Fibroblast of lung (primary cell): ENCODE measurements at regions not wholly inside any gene's neighbourhood (a gene's known extent, or its start where the extent isn't known, plus 50 kb on each side); places are given as distances from the start of the nearest gene placed in this dataset.

Experiments
- CTCF ChIP-seq, 2 donors: IDR thresholded peaks in 1 of 2; conservative IDR thresholded peaks in 1 of 2; 1 replicate in 1 of 2; 2 replicates in 1 of 2; pipeline ENCODE4 v1.5.1; 2011 to 2012; ENCODE audit warnings: low read length in 2 of 2, control low read depth in 1 of 2, inconsistent platforms in 1 of 2, low read depth in 1 of 2, mild to moderate bottlenecking in 1 of 2
- EZH2 ChIP-seq: IDR thresholded peaks from 2 replicates; pipeline ENCODE4 v1.5.1; 2012; ENCODE audit warnings: low read length, control low read depth, mild to moderate bottlenecking; ENCODE audit errors: missing control alignments

DNA sequence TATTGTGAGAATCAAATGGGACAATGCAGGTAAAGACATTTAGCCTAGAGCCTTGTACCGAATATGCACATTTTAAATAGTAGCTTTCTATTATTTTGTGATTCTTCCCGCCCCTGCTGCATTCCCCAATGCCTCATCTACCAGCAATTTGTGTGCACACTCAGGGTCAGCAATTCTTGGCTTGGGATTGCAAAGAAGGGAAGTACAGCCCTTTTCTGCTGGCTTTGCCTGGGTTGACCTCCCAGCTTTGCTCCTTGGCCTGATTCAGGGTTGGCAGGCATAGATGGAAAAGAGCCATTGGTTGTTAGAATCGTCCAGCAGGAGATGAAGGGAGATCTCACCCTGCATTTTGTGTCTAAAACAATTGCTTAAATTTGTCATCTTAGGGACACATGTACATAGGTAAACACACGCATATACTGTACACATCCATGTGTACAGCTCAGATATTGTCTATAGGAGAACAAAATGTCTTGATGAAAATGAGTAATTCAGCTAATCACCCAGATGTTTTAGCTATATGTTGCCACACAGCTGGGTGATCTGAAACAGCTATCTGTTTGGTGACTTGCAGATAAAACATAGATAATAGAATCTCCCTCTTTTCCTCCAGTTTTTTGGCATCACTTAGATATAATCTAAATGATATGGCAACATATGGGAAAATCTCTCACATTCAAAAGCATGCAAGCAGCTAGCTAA lies 340.9 kb upstream of the TBL1XR1 start:
- TF ChIP-seq CTCF (conservative IDR thresholded peaks at IDR 0.05 in 1 of 2, IDR thresholded peaks at IDR 0.05 in 1 of 2; ENCODE audit: low read depth in 1 of 2, low read length in 2 of 2) (peak in 1 of 2 donors; percentile 2), EZH2 (no peak)
